ENCODE measurements at regions not wholly inside any gene's neighbourhood (a gene's known extent, or its start where the extent isn't known, plus 50 kb on each side); places are given as distances from the start of the nearest gene placed in this dataset.

DNA sequence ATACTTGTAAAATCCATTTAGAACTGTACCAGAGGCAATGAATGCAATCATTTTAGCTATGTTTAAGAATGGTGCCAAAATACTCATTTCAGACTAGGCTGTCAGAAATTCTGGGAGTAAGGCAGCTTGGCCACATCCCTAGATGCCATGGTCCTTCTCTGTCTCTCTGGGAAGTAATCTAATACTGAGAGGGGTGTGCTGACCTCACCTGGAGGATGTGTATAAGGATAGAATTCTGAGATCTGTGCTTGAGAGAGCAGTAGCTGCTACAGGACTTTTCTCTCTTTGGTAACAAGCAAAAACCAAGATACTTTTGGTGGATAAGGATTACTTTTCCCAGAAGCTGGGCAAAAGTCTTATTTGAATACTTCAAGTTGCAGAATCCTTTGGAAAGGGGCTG, 68.1 kb upstream of the MRPS30 start:
- Histone ChIP-seq H3K9me3 (ENCODE audit: control extremely low read depth in 1 of 3, control insufficient read depth in 2 of 3, insufficient read depth in 1 of 3, low read length in 2 of 3) (peaks cover 0 to 2% (median 0%) of the 10 kb centered on the region in 3 donors), H3K4me2 (replicated peaks; ENCODE audit: low read depth, low read length, poor library complexity, severe bottlenecking) (no peak overlapping the region), H3K27ac (ENCODE audit: low read length in 2 of 2) (no peak overlapping the region), H3K27me3 (replicated peaks in 1 of 4; ENCODE audit: control extremely low read depth in 1 of 4, control insufficient read depth in 3 of 4, insufficient read depth in 4 of 4, low read length in 3 of 4) (no peaks in the 10 kb centered on the region), H2AFZ (ENCODE audit: insufficient read depth, low read depth, low read length, poor library complexity, severe bottlenecking) (no peak overlapping the region), H3K79me2 (ENCODE audit: control insufficient read depth, insufficient read depth, low read length) (no peaks in the 10 kb centered on the region), H3K4me3 (ENCODE audit: control extremely low read depth in 1 of 5, extremely low read depth in 1 of 5, insufficient read depth in 1 of 5, low read depth in 2 of 5, low read length in 4 of 5) (no peak overlapping the region), H3K36me3 (replicated peaks in 1 of 2; ENCODE audit: control extremely low read depth in 1 of 2, control insufficient read depth in 1 of 2, extremely low read depth in 1 of 2, insufficient read depth in 2 of 2, low read length in 1 of 2) (no peaks in the 10 kb centered on the region), H3K4me1 (ENCODE audit: control insufficient read depth in 2 of 2, insufficient read depth in 2 of 2, low read length in 2 of 2) (no peaks in the 10 kb centered on the region), H3K9ac (ENCODE audit: low read length) (no peak overlapping the region), H4K20me1 (ENCODE audit: control insufficient read depth, insufficient read depth, low read length, poor library complexity, severe bottlenecking) (no peaks in the 10 kb centered on the region)
- H3K9me3 Mint-ChIP-seq (ENCODE audit: insufficient read depth), result no peaks in the 10 kb centered on the region
- ChIA-PET CTCF (no interaction called here), POLR2A (no interaction called here)
- no peaks in the 10 kb centered on the region for H3K4me1 Mint-ChIP-seq
- no peak overlapping the region for H3K4me3 Mint-ChIP-seq
- no peak overlapping the region for H3K27ac Mint-ChIP-seq
- intact Hi-C loops (cut with micrococcal nuclease), result no loop called here
- no peak for ATAC-seq (ENCODE audit: low read depth)
- no peak for DNase-seq
- no peaks in the 10 kb centered on the region for H3K27me3 Mint-ChIP-seq
- TF ChIP-seq EZH2 (IDR thresholded peaks at IDR 0.05; ENCODE audit: borderline replicate concordance, insufficient read depth, low read depth, low read length, poor library complexity, severe bottlenecking), result no peak
- TF ChIP-seq, protein P1, sequence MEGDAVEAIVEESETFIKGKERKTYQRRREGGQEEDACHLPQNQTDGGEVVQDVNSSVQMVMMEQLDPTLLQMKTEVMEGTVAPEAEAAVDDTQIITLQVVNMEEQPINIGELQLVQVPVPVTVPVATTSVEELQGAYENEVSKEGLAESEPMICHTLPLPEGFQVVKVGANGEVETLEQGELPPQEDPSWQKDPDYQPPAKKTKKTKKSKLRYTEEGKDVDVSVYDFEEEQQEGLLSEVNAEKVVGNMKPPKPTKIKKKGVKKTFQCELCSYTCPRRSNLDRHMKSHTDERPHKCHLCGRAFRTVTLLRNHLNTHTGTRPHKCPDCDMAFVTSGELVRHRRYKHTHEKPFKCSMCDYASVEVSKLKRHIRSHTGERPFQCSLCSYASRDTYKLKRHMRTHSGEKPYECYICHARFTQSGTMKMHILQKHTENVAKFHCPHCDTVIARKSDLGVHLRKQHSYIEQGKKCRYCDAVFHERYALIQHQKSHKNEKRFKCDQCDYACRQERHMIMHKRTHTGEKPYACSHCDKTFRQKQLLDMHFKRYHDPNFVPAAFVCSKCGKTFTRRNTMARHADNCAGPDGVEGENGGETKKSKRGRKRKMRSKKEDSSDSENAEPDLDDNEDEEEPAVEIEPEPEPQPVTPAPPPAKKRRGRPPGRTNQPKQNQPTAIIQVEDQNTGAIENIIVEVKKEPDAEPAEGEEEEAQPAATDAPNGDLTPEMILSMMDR (IDR thresholded peaks at IDR 0.05), result no peak

DNA sequence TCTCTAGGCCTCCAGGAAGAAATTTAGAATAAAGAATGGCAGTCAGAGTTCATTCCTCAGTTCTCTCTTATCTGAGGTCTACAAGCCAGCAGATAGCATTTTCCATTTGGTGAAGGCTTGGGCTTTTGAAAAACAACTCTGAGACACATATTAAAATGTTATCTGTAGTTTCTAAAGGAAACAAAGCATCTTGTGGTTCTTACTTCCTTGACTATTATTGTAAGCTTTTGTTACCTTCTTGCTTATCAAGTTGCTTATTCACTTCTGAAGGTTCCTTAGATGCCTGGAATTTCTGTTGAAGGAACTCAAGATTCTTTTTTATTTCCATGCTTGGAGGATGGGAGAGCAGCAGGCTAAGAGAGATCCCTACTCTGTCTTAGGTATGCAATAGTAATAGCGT, 79.2 kb upstream of the MRPS30 start:
- no peak overlapping the region for H2AFZ ChIP-seq (ENCODE audit: insufficient read depth, low read depth, low read length, poor library complexity, severe bottlenecking)
- no peaks in the 10 kb centered on the region for H4K20me1 ChIP-seq (ENCODE audit: control insufficient read depth, insufficient read depth, low read length, poor library complexity, severe bottlenecking)
- H3K4me1 ChIP-seq (ENCODE audit: control insufficient read depth in 2 of 2, insufficient read depth in 2 of 2, low read length in 2 of 2), result no peaks in the 10 kb centered on the region
- no peak overlapping the region for H3K4me3 Mint-ChIP-seq
- H3K79me2 ChIP-seq (ENCODE audit: control insufficient read depth, insufficient read depth, low read length), result no peaks in the 10 kb centered on the region
- H3K27me3 ChIP-seq (replicated peaks in 1 of 4; ENCODE audit: control extremely low read depth in 1 of 4, control insufficient read depth in 3 of 4, insufficient read depth in 4 of 4, low read length in 3 of 4), result no peaks in the 10 kb centered on the region
- no CpG with 5 or more reads among the region's 1 CpG for WGBS (ENCODE audit: insufficient coverage)
- H3K27ac ChIP-seq (ENCODE audit: low read length in 2 of 2), result no peak overlapping the region
- no peaks in the 10 kb centered on the region for H3K4me1 Mint-ChIP-seq
- no peak overlapping the region for H3K4me2 ChIP-seq (replicated peaks; ENCODE audit: low read depth, low read length, poor library complexity, severe bottlenecking)
- peaks cover 1% of the 10 kb centered on the region for H3K9me3 Mint-ChIP-seq (ENCODE audit: insufficient read depth)
- TF ChIP-seq, protein P1 (IDR thresholded peaks at IDR 0.05), result no peak
- TF ChIP-seq EZH2 (IDR thresholded peaks at IDR 0.05; ENCODE audit: borderline replicate concordance, insufficient read depth, low read depth, low read length, poor library complexity, severe bottlenecking), result no peak
- DNase-seq (no peak), ATAC-seq (ENCODE audit: low read depth) (no peak)
- ChIA-PET CTCF (no interaction called here), POLR2A (no interaction called here)
- intact Hi-C loops (cut with micrococcal nuclease), result no loop called here
- H3K36me3 ChIP-seq (replicated peaks in 1 of 2; ENCODE audit: control extremely low read depth in 1 of 2, control insufficient read depth in 1 of 2, extremely low read depth in 1 of 2, insufficient read depth in 2 of 2, low read length in 1 of 2), result no peaks in the 10 kb centered on the region
- no peaks in the 10 kb centered on the region for H3K27me3 Mint-ChIP-seq
- no peaks in the 10 kb centered on the region for H3K9me3 ChIP-seq (ENCODE audit: control extremely low read depth in 1 of 3, control insufficient read depth in 2 of 3, insufficient read depth in 1 of 3, low read length in 2 of 3)
- no peak overlapping the region for H3K4me3 ChIP-seq (ENCODE audit: control extremely low read depth in 1 of 5, extremely low read depth in 1 of 5, insufficient read depth in 1 of 5, low read depth in 2 of 5, low read length in 4 of 5)
- H3K27ac Mint-ChIP-seq, result no peak overlapping the region
- H3K9ac ChIP-seq (ENCODE audit: low read length), result no peak overlapping the region
